Adrenal gland (tissue), 9 donors: ENCODE measurements at regions not wholly inside any gene's neighbourhood (a gene's known extent, or its start where the extent isn't known, plus 50 kb on each side); places are given as distances from the start of the nearest gene placed in this dataset.

ENCODE experiments used
- DNase-seq, 7 donors: peaks; one replicate each; pipeline ENCODE4 v3.0.0-alpha.2; 2019 to 2020
- H3K27ac ChIP-seq, 5 donors: fragments of 200-600 bp; sonication (generic) in 4 of 5; 1 replicate in 3 of 5; 2 replicates in 2 of 5; pipeline versions ENCODE4 v1.5.1 to v1.8.0; 2016 to 2020; ENCODE audit warnings: mild to moderate bottlenecking in 1 of 5
- H3K27me3 ChIP-seq: fragments of 200-600 bp; 2 replicates; pipeline ENCODE4 v1.8.0; 2021
- H3K36me3 ChIP-seq, 2 donors: fragments of 200-600 bp; replicated peaks in 1 of 2; 1 replicate in 1 of 2; 2 replicates in 1 of 2; pipeline versions ENCODE4 v1.5.1 to v1.8.0; 2018 to 2022
- H3K4me1 ChIP-seq, 2 donors: fragments of 200-600 bp; replicated peaks in 1 of 2; 1 replicate in 1 of 2; 2 replicates in 1 of 2; pipeline versions ENCODE4 v1.5.1 to v1.8.0; 2018 to 2021
- H3K4me3 ChIP-seq, 4 donors: fragments of 200-600 bp; sonication (generic) in 3 of 4; one replicate each; pipeline ENCODE4 v1.5.1; 2016 to 2018
- H3K9me3 ChIP-seq, 3 donors: fragments of 200-600 bp; sonication (generic) in 1 of 3; replicated peaks in 1 of 3; 1 replicate in 2 of 3; 2 replicates in 1 of 3; pipeline versions ENCODE4 v1.5.1 to v1.8.0; 2016 to 2021
- CTCF ChIP-seq, 6 experiments: fragments of 450-650 bp in 4 of 6; fragments of 200-600 bp in 2 of 6; sonication (generic) in 1 of 6; IDR thresholded peaks; 1 replicate in 5 of 6; 2 replicates in 1 of 6; pipeline versions ENCODE4 v1.5.1 to v1.8.0; 2016 to 2021; ENCODE audit warnings: antibody characterized with exemption in 6 of 6, mild to moderate bottlenecking in 2 of 6, moderate library complexity in 1 of 6
- POLR2A ChIP-seq, 2 donors: fragments of 450-650 bp; IDR thresholded peaks; one replicate each; pipeline ENCODE4 v1.6.1; 2017; ENCODE audit warnings: antibody characterized with exemption in 2 of 2, mild to moderate bottlenecking in 2 of 2, moderate library complexity in 1 of 2
- WGBS, 4 donors: extraction: QIAGEN DNeasy Blood & Tissue Kit in 2 of 4; methylation state at CpG; one replicate each; pipeline versions ENCODE4 v1.1.5 to v1.1.7; 2013 to 2017; 5-methylcytosine and 5-hydroxymethylcytosine counted together
- intact Hi-C, 2 donors: fragments of 100-400 bp; cut with DNase I; formaldehyde crosslinking; loops; one replicate each; pipeline versions ENCODE4 v1.14.1 to v1.15.0; 2022 to 2023
- donor health status: healthy with polysubstance abuse.
- donor health status: Bipolar disorder and iron deficiency.
- donor health status: DM: yes; HTN: yes; CAD: no.
- donor health status: DM: no; HTN: no; CAD: no.
- donor health status: DM: no; HTN: no; CAD: no.

- Histone ChIP-seq H3K36me3 (no peaks in the 10 kb centered on the region), H3K27me3 (no peaks in the 10 kb centered on the region), H3K9me3 (no peaks in the 10 kb centered on the region), H3K27ac (no peak overlapping the region), H3K4me1 (no peaks in the 10 kb centered on the region), H3K4me3 (no peak overlapping the region)
- 82 to 95% (median 91%) methylated on average over 8 of the region's 8 CpGs for WGBS, 4 donors
- TF ChIP-seq CTCF (IDR thresholded peaks at IDR 0.05) (no peak), POLR2A (IDR thresholded peaks at IDR 0.05) (no peak)
- no peak for DNase-seq
- intact Hi-C loops: no loop called here
These were observed 288.0 kb upstream of the TBC1D5 start for GRCh38 chr3:18030371-18030870.

GRCh38 chr3:18027161-18027939 lies 284.9 kb upstream of the TBC1D5 start:
- no peak overlapping the region for H3K27ac ChIP-seq

GRCh38 chr3:18024715-18025114 lies 282.3 kb upstream of the TBC1D5 start:
- Histone ChIP-seq H3K4me1 (no peaks in the 10 kb centered on the region), H3K27me3 (no peaks in the 10 kb centered on the region), H3K27ac (no peak overlapping the region), H3K36me3 (no peaks in the 10 kb centered on the region), H3K4me3 (no peak overlapping the region), H3K9me3 (no peaks in the 10 kb centered on the region)
- TF ChIP-seq CTCF (IDR thresholded peaks at IDR 0.05): no peak
- TF ChIP-seq POLR2A (IDR thresholded peaks at IDR 0.05): no peak
- 87 to 93% (median 90%) methylated on average over 3 of the region's 3 CpGs for WGBS, 4 donors
- no peak for DNase-seq
- intact Hi-C loops: no loop called here

More at GRCh38 chr3:18027161-18027939, 284.9 kb upstream of the TBC1D5 start:
- DNase-seq: no peak
- 76 to 81% (median 80%) methylated on average over 9 of the region's 9 CpGs for WGBS, 4 donors
- intact Hi-C loops: no loop called here
- Histone ChIP-seq H3K27me3 (no peaks in the 10 kb centered on the region), H3K4me1 (no peaks in the 10 kb centered on the region), H3K4me3 (no peak overlapping the region), H3K36me3 (no peaks in the 10 kb centered on the region), H3K9me3 (no peaks in the 10 kb centered on the region)
- TF ChIP-seq POLR2A (IDR thresholded peaks at IDR 0.05) (no peak), CTCF (IDR thresholded peaks at IDR 0.05) (no peak)

GRCh38 chr3:18019161-18019495 lies 276.7 kb upstream of the TBC1D5 start:
- no peaks in the 10 kb centered on the region for H3K36me3 ChIP-seq
- no peak overlapping the region for H3K4me3 ChIP-seq
- H3K4me1 ChIP-seq: no peaks in the 10 kb centered on the region
- no peak overlapping the region for H3K27ac ChIP-seq
- no peak for TF ChIP-seq CTCF (IDR thresholded peaks at IDR 0.05)
- TF ChIP-seq POLR2A (IDR thresholded peaks at IDR 0.05): no peak
- no peaks in the 10 kb centered on the region for H3K9me3 ChIP-seq
- WGBS, 4 donors: 27 to 36% (median 34%) methylated on average over 4 of the region's 4 CpGs
- intact Hi-C loops: no loop called here
- no peaks in the 10 kb centered on the region for H3K27me3 ChIP-seq
- DNase-seq: no peak
